Stomach (tissue), 8 donors: ENCODE measurements at regions not wholly inside any gene's neighbourhood (a gene's known extent, or its start where the extent isn't known, plus 50 kb on each side); places are given as distances from the start of the nearest gene placed in this dataset.

Experiments used
- DNase-seq, 2 donors: peaks; one replicate each; pipeline versions ENCODE4 v3.0.0 to v3.0.0-alpha.2; 2013 to 2019
- H3K27ac ChIP-seq, 5 donors: fragments of 200-600 bp in 4 of 5; sonication (generic) in 4 of 5; one replicate each; pipeline ENCODE4 v1.5.1; 2013 to 2019; ENCODE audit warnings: mild to moderate bottlenecking in 1 of 5, moderate library complexity in 1 of 5
- H3K27me3 ChIP-seq, 3 donors: fragments of 200-600 bp; sonication (generic); one replicate each; pipeline ENCODE4 v1.5.1; 2017 to 2019; ENCODE audit warnings: mixed run types in 1 of 3
- H3K36me3 ChIP-seq, 4 donors: fragments of 200-600 bp; sonication (generic); 1 replicate in 3 of 4; 2 replicates in 1 of 4; pipeline ENCODE4 v1.5.1; 2016 to 2019
- H3K4me1 ChIP-seq, 4 donors: fragments of 200-600 bp; sonication (generic); one replicate each; pipeline ENCODE4 v1.5.1; 2016 to 2019
- H3K4me3 ChIP-seq, 4 donors: fragments of 200-600 bp; sonication (generic) in 3 of 4; one replicate each; pipeline ENCODE4 v1.5.1; 2016 to 2019; ENCODE audit warnings: mild to moderate bottlenecking in 1 of 4
- H3K9me3 ChIP-seq, 4 donors: fragments of 200-600 bp; sonication (generic); one replicate each; pipeline ENCODE4 v1.5.1; 2016 to 2019
- EP300 ChIP-seq: sonication (generic); formaldehyde crosslinking; IDR thresholded peaks from one replicate; pipeline ENCODE4 v1.6.1; 2017; ENCODE audit warnings: antibody characterized with exemption
- POLR2A ChIP-seq, 4 donors: fragments of 450-650 bp; IDR thresholded peaks; one replicate each; pipeline ENCODE4 v1.6.1; 2016; ENCODE audit warnings: antibody characterized with exemption in 4 of 4, control low read depth in 2 of 4, mild to moderate bottlenecking in 1 of 4, moderate library complexity in 1 of 4
- POLR2AphosphoS5 ChIP-seq, 3 donors: sonication (generic); formaldehyde crosslinking; IDR thresholded peaks; one replicate each; pipeline ENCODE4 v1.6.1; 2016; ENCODE audit warnings: antibody characterized with exemption in 3 of 3
- WGBS, 5 donors: extraction: QIAGEN DNeasy Blood & Tissue Kit in 3 of 5; methylation state at CpG; one replicate each; pipeline versions ENCODE4 v1.1.5 to v1.1.7; 2013 to 2018; 5-methylcytosine and 5-hydroxymethylcytosine counted together
- intact Hi-C: fragments of 100-400 bp; cut with DNase I; formaldehyde crosslinking; loops from one replicate; pipeline ENCODE4 v1.15.1; 2023; ENCODE audit warnings: low total_unique reads
- TF ChIP-seq, protein P1 (sequence below), 7 experiments: fragments of 450-650 bp in 4 of 7; fragments of 200-600 bp in 3 of 7; sonication (generic) in 3 of 7; IDR thresholded peaks; one replicate each; pipeline ENCODE4 v1.5.1; 2016 to 2019; ENCODE audit warnings: antibody characterized with exemption in 7 of 7, control low read depth in 2 of 7, mild to moderate bottlenecking in 1 of 7
- donor health status: healthy with polysubstance abuse.
- donor health status: Bipolar disorder and iron deficiency.
- donor health status: healthy.

DNA sequence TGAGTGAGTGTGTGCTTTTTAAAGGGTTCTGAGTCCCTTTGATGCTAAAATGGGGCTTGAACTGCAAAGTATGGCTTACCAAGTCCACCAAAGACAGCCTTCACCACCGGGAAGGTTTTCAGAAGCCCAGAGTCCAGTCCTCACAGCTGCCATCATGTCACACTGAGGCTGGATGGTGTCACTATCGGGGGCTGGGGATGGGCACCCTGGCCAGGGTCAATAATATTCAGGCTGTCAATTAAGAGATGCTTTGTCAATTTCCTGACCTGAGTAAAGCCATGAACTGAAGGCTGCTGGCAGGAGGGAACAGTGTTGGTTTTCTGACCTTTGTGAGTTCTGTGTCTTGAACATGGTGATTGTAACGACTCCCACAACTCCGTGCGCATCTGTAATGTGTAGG lies 373.0 kb upstream of the B3GAT1 start:
- Histone ChIP-seq H3K9me3 (no peaks in the 10 kb centered on the region), H3K4me1 (peaks cover 0 to 7% (median 0%) of the 10 kb centered on the region in 4 donors), H3K27ac (no peak overlapping the region), H3K4me3 (no peak overlapping the region), H3K36me3 (no peaks in the 10 kb centered on the region), H3K27me3 (peaks cover 0 to 20% (median 0%) of the 10 kb centered on the region in 3 donors)
- no peak for DNase-seq
- 70 to 91% (median 88%) methylated on average over 4 to 5 of the region's 5 CpGs for WGBS, 5 donors
- TF ChIP-seq POLR2A (IDR thresholded peaks at IDR 0.05) (no peak), POLR2AphosphoS5 (IDR thresholded peaks at IDR 0.05) (no peak)
- intact Hi-C loops: no loop called here

DNA sequence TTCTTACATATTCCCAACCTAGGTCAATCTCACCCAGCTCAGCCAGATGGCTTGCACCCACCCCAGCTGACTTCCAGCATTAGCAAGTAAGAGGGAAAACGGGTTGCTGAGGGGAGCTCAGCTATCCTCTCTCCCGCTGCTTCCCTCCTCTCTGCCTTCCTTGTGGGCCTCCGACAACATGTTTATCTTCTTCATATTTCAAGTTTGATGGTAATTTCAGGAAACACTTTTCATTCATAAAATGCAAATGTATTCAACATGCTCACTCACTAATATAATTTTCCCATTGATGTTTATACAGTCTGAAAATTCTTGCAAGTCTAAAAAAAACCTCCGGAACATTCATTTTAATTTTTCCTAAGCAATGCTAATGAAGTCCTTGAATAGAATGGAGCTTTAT lies 372.5 kb upstream of the B3GAT1 start:
- peaks cover 0 to 7% (median 0%) of the 10 kb centered on the region in 4 donors for H3K4me1 ChIP-seq
- no peak for DNase-seq
- intact Hi-C loops: no loop called here
- TF ChIP-seq EP300: no peak
- TF ChIP-seq, protein P1, sequence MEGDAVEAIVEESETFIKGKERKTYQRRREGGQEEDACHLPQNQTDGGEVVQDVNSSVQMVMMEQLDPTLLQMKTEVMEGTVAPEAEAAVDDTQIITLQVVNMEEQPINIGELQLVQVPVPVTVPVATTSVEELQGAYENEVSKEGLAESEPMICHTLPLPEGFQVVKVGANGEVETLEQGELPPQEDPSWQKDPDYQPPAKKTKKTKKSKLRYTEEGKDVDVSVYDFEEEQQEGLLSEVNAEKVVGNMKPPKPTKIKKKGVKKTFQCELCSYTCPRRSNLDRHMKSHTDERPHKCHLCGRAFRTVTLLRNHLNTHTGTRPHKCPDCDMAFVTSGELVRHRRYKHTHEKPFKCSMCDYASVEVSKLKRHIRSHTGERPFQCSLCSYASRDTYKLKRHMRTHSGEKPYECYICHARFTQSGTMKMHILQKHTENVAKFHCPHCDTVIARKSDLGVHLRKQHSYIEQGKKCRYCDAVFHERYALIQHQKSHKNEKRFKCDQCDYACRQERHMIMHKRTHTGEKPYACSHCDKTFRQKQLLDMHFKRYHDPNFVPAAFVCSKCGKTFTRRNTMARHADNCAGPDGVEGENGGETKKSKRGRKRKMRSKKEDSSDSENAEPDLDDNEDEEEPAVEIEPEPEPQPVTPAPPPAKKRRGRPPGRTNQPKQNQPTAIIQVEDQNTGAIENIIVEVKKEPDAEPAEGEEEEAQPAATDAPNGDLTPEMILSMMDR (IDR thresholded peaks at IDR 0.05): no peak
- no peak for TF ChIP-seq POLR2AphosphoS5 (IDR thresholded peaks at IDR 0.05)
- TF ChIP-seq POLR2A (IDR thresholded peaks at IDR 0.05): no peak
- H3K27me3 ChIP-seq: peaks cover 0 to 20% (median 0%) of the 10 kb centered on the region in 3 donors
- WGBS, 5 donors: 77 to 88% (median 83%) methylated on average over 4 of the region's 4 CpGs
- no peaks in the 10 kb centered on the region for H3K9me3 ChIP-seq
- H3K36me3 ChIP-seq: no peaks in the 10 kb centered on the region
- H3K27ac ChIP-seq: no peak overlapping the region
- H3K4me3 ChIP-seq: no peak overlapping the region

DNA sequence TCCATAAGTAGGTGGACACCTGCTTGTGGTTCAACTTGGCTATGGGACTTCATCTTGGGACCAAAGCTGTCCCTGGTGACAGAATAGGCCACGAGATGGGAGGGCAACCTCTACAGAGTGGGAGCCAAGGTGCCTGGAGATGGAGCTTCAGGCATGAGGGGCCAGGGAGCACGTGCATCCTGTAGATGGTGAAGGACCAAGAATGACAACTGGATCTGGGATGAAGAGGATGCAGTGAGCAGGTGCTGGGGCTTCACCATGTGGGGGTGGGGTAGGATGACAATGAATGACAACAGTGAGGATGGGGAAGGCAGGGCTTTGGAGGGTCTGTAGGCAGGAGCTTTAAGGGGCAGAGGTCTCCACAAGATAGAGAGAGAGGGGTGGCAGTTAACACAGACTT lies 372.0 kb upstream of the B3GAT1 start:
- Histone ChIP-seq H3K9me3 (no peaks in the 10 kb centered on the region), H3K27ac (no peak overlapping the region), H3K4me1 (peaks cover 0 to 7% (median 0%) of the 10 kb centered on the region in 4 donors), H3K27me3 (peaks cover 0 to 20% (median 0%) of the 10 kb centered on the region in 3 donors), H3K36me3 (no peaks in the 10 kb centered on the region), H3K4me3 (no peak overlapping the region)
- intact Hi-C loops: no loop called here
- WGBS, 5 donors: 29 to 66% (median 42%) methylated on average over 2 of the region's 2 CpGs
- TF ChIP-seq, protein P1 (IDR thresholded peaks at IDR 0.05): no peak
- TF ChIP-seq POLR2A (IDR thresholded peaks at IDR 0.05): no peak
- no peak for TF ChIP-seq POLR2AphosphoS5 (IDR thresholded peaks at IDR 0.05)
- no peak for TF ChIP-seq EP300
- no peak for DNase-seq

DNA sequence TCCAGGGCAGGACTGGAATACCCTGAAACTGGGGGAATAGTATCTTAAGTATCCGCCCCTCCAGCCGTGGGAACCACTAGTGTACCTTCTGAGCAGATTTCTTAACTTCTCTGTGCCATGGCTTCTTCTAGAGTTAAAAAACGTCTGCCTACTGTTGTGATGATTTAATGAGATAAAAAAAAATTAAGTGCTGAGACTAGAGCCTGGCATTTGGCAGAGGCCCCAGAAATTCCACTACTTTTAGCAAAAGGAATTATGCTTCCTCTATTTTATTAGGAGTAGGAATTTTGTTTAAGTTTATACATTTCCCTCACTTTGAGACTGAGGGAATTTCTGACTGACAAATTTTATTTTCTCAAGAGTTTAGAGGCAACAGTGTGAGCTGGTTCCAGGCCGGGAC lies 371.2 kb upstream of the B3GAT1 start:
- TF ChIP-seq POLR2A (IDR thresholded peaks at IDR 0.05) (no peak), POLR2AphosphoS5 (IDR thresholded peaks at IDR 0.05) (no peak), EP300 (no peak)
- TF ChIP-seq, protein P1 (IDR thresholded peaks at IDR 0.05): no peak
- Histone ChIP-seq H3K27me3 (peaks cover 0 to 20% (median 0%) of the 10 kb centered on the region in 3 donors), H3K9me3 (no peaks in the 10 kb centered on the region), H3K27ac (no peak overlapping the region), H3K4me3 (no peak overlapping the region), H3K4me1 (peaks cover 0 to 7% (median 0%) of the 10 kb centered on the region in 4 donors), H3K36me3 (no peaks in the 10 kb centered on the region)
- intact Hi-C loops: no loop called here
- 50 to 63% (median 60%) methylated on average over 4 of the region's 4 CpGs for WGBS, 5 donors
- DNase-seq: no peak

DNA sequence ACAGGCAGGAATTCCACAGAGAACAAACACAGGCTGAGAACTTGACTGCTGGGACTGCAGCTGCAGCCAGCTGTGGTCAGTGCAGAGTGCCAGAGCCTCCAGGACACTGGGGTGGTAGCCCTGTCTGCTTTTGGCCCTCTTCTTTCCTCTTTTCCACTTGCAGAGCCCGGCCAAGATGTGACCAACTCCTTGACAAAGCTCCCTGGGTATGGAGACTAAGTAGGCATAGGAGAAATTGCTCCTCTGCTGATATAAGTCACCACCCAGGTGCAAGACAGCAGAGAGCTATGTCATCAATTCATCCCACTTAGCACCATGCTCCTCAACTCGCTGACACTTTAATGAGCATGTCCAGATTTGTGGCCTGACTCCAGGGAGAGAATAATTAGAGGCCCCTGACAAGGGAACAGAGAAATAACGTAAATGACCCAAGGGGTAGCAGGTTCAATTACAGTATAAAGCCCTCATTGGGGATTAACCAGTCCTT lies 369.4 kb upstream of the B3GAT1 start:
- Histone ChIP-seq H3K36me3 (no peaks in the 10 kb centered on the region), H3K4me1 (peaks cover 0 to 7% (median 0%) of the 10 kb centered on the region in 4 donors), H3K27ac (no peak overlapping the region), H3K9me3 (no peaks in the 10 kb centered on the region), H3K27me3 (peaks cover 0 to 20% (median 0%) of the 10 kb centered on the region in 3 donors), H3K4me3 (no peak overlapping the region)
- 41 to 67% (median 56%) methylated on average over 3 of the region's 3 CpGs for WGBS, 5 donors
- no peak for TF ChIP-seq EP300
- no peak for TF ChIP-seq POLR2AphosphoS5 (IDR thresholded peaks at IDR 0.05)
- TF ChIP-seq, protein P1 (IDR thresholded peaks at IDR 0.05): no peak
- TF ChIP-seq POLR2A (IDR thresholded peaks at IDR 0.05): no peak
- DNase-seq: no peak
- intact Hi-C loops: no loop called here
